Spleen (tissue), 11 donors: ENCODE measurements at regions not wholly inside any gene's neighbourhood (a gene's known extent, or its start where the extent isn't known, plus 50 kb on each side); places are given as distances from the start of the nearest gene placed in this dataset.

Experiments used
- DNase-seq: peaks from one replicate; pipeline ENCODE4 v3.0.0-alpha.2; 2020
- H3K27ac ChIP-seq, 8 donors: fragments of 200-600 bp; sonication (generic) in 7 of 8; 1 replicate in 4 of 8; 2 replicates in 4 of 8; pipeline versions ENCODE4 v1.5.0 to v1.8.0; 2016 to 2021; ENCODE audit warnings: inconsistent platforms in 4 of 8, mild to moderate bottlenecking in 4 of 8, moderate library complexity in 1 of 8
- H3K27me3 ChIP-seq, 7 donors: fragments of 200-600 bp; sonication (generic) in 6 of 7; replicated peaks in 1 of 7; 1 replicate in 4 of 7; 2 replicates in 3 of 7; pipeline versions ENCODE4 v1.5.0 to v1.8.0; 2016 to 2021; ENCODE audit warnings: inconsistent platforms in 3 of 7, mild to moderate bottlenecking in 1 of 7
- H3K36me3 ChIP-seq, 6 donors: fragments of 200-600 bp; sonication (generic) in 5 of 6; 1 replicate in 4 of 6; 2 replicates in 2 of 6; pipeline versions ENCODE4 v1.5.0 to v1.8.0; 2016 to 2021; ENCODE audit warnings: inconsistent platforms in 2 of 6
- H3K4me1 ChIP-seq, 6 donors: fragments of 200-600 bp; sonication (generic) in 5 of 6; 1 replicate in 3 of 6; 2 replicates in 3 of 6; pipeline versions ENCODE4 v1.5.0 to v1.8.0; 2016 to 2021; ENCODE audit warnings: inconsistent platforms in 3 of 6
- H3K4me3 ChIP-seq, 8 donors: fragments of 200-600 bp; sonication (generic) in 7 of 8; 1 replicate in 4 of 8; 2 replicates in 4 of 8; pipeline versions ENCODE4 v1.5.0 to v1.8.0; 2016 to 2021; ENCODE audit warnings: inconsistent platforms in 4 of 8, mild to moderate bottlenecking in 4 of 8, moderate library complexity in 2 of 8
- H3K9me3 ChIP-seq, 8 donors: fragments of 200-600 bp; sonication (generic) in 7 of 8; 1 replicate in 4 of 8; 2 replicates in 4 of 8; pipeline versions ENCODE4 v1.5.0 to v1.8.0; 2016 to 2021; ENCODE audit warnings: inconsistent platforms in 4 of 8
- CTCF ChIP-seq, 11 experiments: fragments of 200-600 bp in 7 of 11; fragments of 450-650 bp in 4 of 11; sonication (generic) in 4 of 11; IDR thresholded peaks in 8 of 11; conservative IDR thresholded peaks in 3 of 11; 1 replicate in 7 of 11; 2 replicates in 4 of 11; pipeline versions ENCODE4 v1.4.0 to v1.8.0; 2016 to 2021; ENCODE audit warnings: antibody characterized with exemption in 11 of 11, inconsistent platforms in 4 of 11, mild to moderate bottlenecking in 1 of 11
- POLR2A ChIP-seq, 3 donors: fragments of 450-650 bp; IDR thresholded peaks; one replicate each; pipeline ENCODE4 v1.5.1; 2017; ENCODE audit warnings: antibody characterized with exemption in 3 of 3, mild to moderate bottlenecking in 1 of 3
- POLR2AphosphoS5 ChIP-seq, 3 donors: sonication (generic); formaldehyde crosslinking; IDR thresholded peaks; one replicate each; pipeline ENCODE4 v1.5.1; 2017; ENCODE audit warnings: antibody characterized with exemption in 3 of 3
- WGBS, 5 donors: extraction: QIAGEN DNeasy Blood & Tissue Kit in 3 of 5; methylation state at CpG; one replicate each; pipeline versions ENCODE4 v1.1.5 to v1.1.7; 2013 to 2018; 5-methylcytosine and 5-hydroxymethylcytosine counted together
- intact Hi-C: fragments of 100-400 bp; cut with DNase I; formaldehyde crosslinking; loops from one replicate; pipeline ENCODE4 v1.15.0; 2023; ENCODE audit warnings: low total_unique reads
- donor health status: healthy with polysubstance abuse.
- donor health status: DM: no; HTN: no; CAD: no; lungs with moderate emphysema.
- donor health status: DM: no; HTN: no; CAD: no.
- donor health status: Bipolar disorder and iron deficiency.
- donor health status: healthy.
- donor health status: DM: no; HTN: no; CAD: no.
- donor health status: DM: yes; HTN: yes; CAD: no.

- intact Hi-C loops: no loop called here
- DNase-seq: no peak
These were observed 271.0 kb downstream of the TMEM161B start for GRCh38 chr5:87997662-87998061.

DNA sequence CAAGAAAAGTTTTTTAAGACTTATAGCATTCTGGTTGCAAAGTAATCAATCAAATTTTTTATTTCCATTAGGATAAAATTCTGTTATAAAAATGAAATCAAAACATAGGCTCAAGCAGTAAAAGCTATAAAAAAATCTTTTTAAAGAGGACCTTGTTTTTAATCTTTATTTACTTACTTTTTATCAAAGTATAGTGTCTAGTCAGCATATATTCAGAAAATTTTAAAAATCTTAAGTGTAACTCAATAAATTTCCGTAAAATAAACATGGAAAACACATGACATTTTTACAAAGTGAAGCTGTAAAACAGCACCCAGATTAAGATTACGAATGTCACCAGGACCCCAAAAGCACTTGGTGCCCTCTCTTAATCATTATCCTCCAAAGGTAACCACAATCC, 302.4 kb downstream of the TMEM161B start:
- Histone ChIP-seq H3K9me3 (no peaks in the 10 kb centered on the region), H3K4me1 (no peaks in the 10 kb centered on the region), H3K36me3 (no peaks in the 10 kb centered on the region), H3K27me3 (no peaks in the 10 kb centered on the region), H3K27ac (no peak overlapping the region), H3K4me3 (no peak overlapping the region)
- no peak for DNase-seq
- intact Hi-C loops: no loop called here
- 36 to 46% (median 40%) methylated on average over 2 of the region's 2 CpGs for WGBS, 5 donors
- TF ChIP-seq POLR2A (IDR thresholded peaks at IDR 0.05): no peak
- no peak for TF ChIP-seq CTCF (IDR thresholded peaks at IDR 0.05 in 8 of 11, conservative IDR thresholded peaks at IDR 0.05 in 3 of 11)
- TF ChIP-seq POLR2AphosphoS5 (IDR thresholded peaks at IDR 0.05): no peak

More at GRCh38 chr5:87997662-87998061, 271.0 kb downstream of the TMEM161B start:
- H3K4me3 ChIP-seq: no peak overlapping the region
- H3K27me3 ChIP-seq: no peaks in the 10 kb centered on the region
- no peak for TF ChIP-seq POLR2AphosphoS5 (IDR thresholded peaks at IDR 0.05)
- TF ChIP-seq POLR2A (IDR thresholded peaks at IDR 0.05): no peak
- no peak for TF ChIP-seq CTCF (IDR thresholded peaks at IDR 0.05 in 8 of 11, conservative IDR thresholded peaks at IDR 0.05 in 3 of 11)
- no peaks in the 10 kb centered on the region for H3K36me3 ChIP-seq
- no peak overlapping the region for H3K27ac ChIP-seq
- WGBS, 5 donors: 25 to 51% (median 31%) methylated on average over 2 to 3 of the region's 3 CpGs
- H3K4me1 ChIP-seq: no peaks in the 10 kb centered on the region
- peaks cover 0 to 15% (median 0%) of the 10 kb centered on the region in 8 donors for H3K9me3 ChIP-seq

- Histone ChIP-seq H3K27ac (no peak overlapping the region), H3K9me3 (no peaks in the 10 kb centered on the region), H3K36me3 (no peaks in the 10 kb centered on the region), H3K4me3 (no peak overlapping the region), H3K27me3 (no peaks in the 10 kb centered on the region), H3K4me1 (no peaks in the 10 kb centered on the region)
- DNase-seq: no peak
- TF ChIP-seq CTCF (IDR thresholded peaks at IDR 0.05 in 8 of 11, conservative IDR thresholded peaks at IDR 0.05 in 3 of 11): no peak
- no peak for TF ChIP-seq POLR2A (IDR thresholded peaks at IDR 0.05)
- no peak for TF ChIP-seq POLR2AphosphoS5 (IDR thresholded peaks at IDR 0.05)
- intact Hi-C loops: no loop called here
These were observed 314.5 kb downstream of the TMEM161B start for GRCh38 chr5:87954121-87954520.

DNA sequence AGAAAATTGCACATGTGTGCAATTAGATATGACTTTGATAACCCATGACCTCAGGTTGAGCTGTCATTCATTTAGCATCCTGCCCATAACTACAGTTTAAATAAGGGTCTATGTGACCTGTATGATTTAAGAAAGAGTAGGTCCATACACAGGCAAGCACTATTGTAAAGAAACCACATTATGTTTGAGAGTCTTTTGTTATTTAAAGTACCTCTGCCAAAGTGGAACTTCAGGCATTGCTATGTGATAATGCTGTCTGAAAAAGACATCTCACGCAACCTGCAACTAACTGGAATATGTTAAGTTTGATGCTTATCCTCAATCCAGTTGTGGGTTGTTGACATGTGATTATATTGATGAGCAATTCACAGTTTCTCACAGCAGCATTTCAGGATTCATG, 317.0 kb downstream of the TMEM161B start:
- Histone ChIP-seq H3K4me3 (no peak overlapping the region), H3K36me3 (no peaks in the 10 kb centered on the region), H3K27me3 (no peaks in the 10 kb centered on the region), H3K4me1 (no peaks in the 10 kb centered on the region), H3K9me3 (no peaks in the 10 kb centered on the region), H3K27ac (no peak overlapping the region)
- TF ChIP-seq CTCF (IDR thresholded peaks at IDR 0.05 in 8 of 11, conservative IDR thresholded peaks at IDR 0.05 in 3 of 11) (no peak), POLR2A (IDR thresholded peaks at IDR 0.05) (no peak), POLR2AphosphoS5 (IDR thresholded peaks at IDR 0.05) (no peak)
- no peak for DNase-seq
- WGBS, 5 donors: 89 to 100% (median 90%) methylated on average over 1 of the region's 1 CpG
- intact Hi-C loops: no loop called here
